ENCODE measurements at regions not wholly inside any gene's neighbourhood (a gene's known extent, or its start where the extent isn't known, plus 50 kb on each side); places are given as distances from the start of the nearest gene placed in this dataset.
"Not testable (repeated sequence)": the region's sequence is repeated elsewhere in the genome, so short reads cannot be mapped to it uniquely, and the experiment has no call there.

- DNase-seq, result not testable (repeated sequence)
Measured at GRCh38 chr16:29255957-29256356, 150.6 kb downstream of the NPIPB11 start.

GRCh38 chr16:29255496-29255796 lies 151.1 kb downstream of the NPIPB11 start:
- DNase-seq, result not testable (repeated sequence)

- no peak for DNase-seq
Measured at GRCh38 chr16:29254676-29255495, 151.6 kb downstream of the NPIPB11 start.

- not testable (repeated sequence) for DNase-seq
Measured at GRCh38 chr16:29253716-29254590, 152.6 kb downstream of the NPIPB11 start.

- not testable (repeated sequence) for DNase-seq
Measured at GRCh38 chr16:29253066-29253590, 153.4 kb downstream of the NPIPB11 start.

GRCh38 chr16:29252311-29252710 lies 154.2 kb downstream of the NPIPB11 start:
- DNase-seq, result not testable (repeated sequence)

GRCh38 chr16:29251571-29252011 lies 154.9 kb downstream of the NPIPB11 start:
- DNase-seq, result not testable (repeated sequence)

GRCh38 chr16:29250923-29251434 lies 155.5 kb downstream of the NPIPB11 start:
- not testable (repeated sequence) for DNase-seq

GRCh38 chr16:29250469-29250868 lies 156.0 kb downstream of the NPIPB11 start:
- DNase-seq, result not testable (repeated sequence)

- not testable (repeated sequence) for DNase-seq
Measured at GRCh38 chr16:29248940-29249318, 157.6 kb downstream of the NPIPB11 start.

- DNase-seq, result not testable (repeated sequence)
Measured at GRCh38 chr16:29248306-29248939, 158.1 kb downstream of the NPIPB11 start.

GRCh38 chr16:29246091-29246490 lies 160.4 kb downstream of the NPIPB11 start:
- not testable (repeated sequence) for DNase-seq

GRCh38 chr16:29237971-29238370 lies 168.5 kb downstream of the NPIPB11 start:
- no peak for DNase-seq

- DNase-seq, result not testable (repeated sequence)
Measured at GRCh38 chr16:29237495-29237894, 169.0 kb downstream of the NPIPB11 start.

GRCh38 chr16:29237023-29237422 lies 169.5 kb downstream of the NPIPB11 start:
- not testable (repeated sequence) for DNase-seq

GRCh38 chr16:29235836-29236370 lies 170.6 kb downstream of the NPIPB11 start:
- DNase-seq, result not testable (repeated sequence)

GRCh38 chr16:29234536-29235275 lies 171.8 kb downstream of the NPIPB11 start:
- not testable (repeated sequence) for DNase-seq

GRCh38 chr16:29233705-29234404 lies 172.7 kb downstream of the NPIPB11 start:
- DNase-seq, result not testable (repeated sequence)

GRCh38 chr16:29232811-29233704 lies 173.5 kb downstream of the NPIPB11 start:
- no peak for DNase-seq

- not testable (repeated sequence) for DNase-seq
Measured at GRCh38 chr16:29232160-29232705, 174.3 kb downstream of the NPIPB11 start.
